ENCODE measurements at regions not wholly inside any gene's neighbourhood (a gene's known extent, or its start where the extent isn't known, plus 50 kb on each side); places are given as distances from the start of the nearest gene placed in this dataset.

DNA sequence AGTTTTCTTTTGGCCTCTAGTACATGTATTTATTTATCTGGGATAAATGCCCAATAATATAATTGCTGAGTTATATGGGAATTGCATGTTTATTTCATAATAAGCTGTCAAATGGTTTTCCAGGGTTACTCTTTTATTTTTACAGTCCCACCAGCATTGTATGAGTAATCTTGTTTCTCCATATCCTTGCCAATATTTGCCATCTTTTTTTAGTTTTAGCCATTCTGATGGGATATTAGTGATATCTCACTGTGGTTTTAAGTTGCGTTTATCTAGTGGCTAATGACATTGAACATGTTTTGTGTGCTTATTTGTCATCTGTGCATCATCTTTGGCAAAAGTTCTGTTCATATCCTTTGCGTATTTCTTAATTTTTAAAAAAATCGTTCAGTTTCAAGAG, 372.8 kb upstream of the CCDC179 start:
- DNase-seq (ENCODE audit: low read depth in 2 of 3, low spot score in 1 of 3) = no peak

DNA sequence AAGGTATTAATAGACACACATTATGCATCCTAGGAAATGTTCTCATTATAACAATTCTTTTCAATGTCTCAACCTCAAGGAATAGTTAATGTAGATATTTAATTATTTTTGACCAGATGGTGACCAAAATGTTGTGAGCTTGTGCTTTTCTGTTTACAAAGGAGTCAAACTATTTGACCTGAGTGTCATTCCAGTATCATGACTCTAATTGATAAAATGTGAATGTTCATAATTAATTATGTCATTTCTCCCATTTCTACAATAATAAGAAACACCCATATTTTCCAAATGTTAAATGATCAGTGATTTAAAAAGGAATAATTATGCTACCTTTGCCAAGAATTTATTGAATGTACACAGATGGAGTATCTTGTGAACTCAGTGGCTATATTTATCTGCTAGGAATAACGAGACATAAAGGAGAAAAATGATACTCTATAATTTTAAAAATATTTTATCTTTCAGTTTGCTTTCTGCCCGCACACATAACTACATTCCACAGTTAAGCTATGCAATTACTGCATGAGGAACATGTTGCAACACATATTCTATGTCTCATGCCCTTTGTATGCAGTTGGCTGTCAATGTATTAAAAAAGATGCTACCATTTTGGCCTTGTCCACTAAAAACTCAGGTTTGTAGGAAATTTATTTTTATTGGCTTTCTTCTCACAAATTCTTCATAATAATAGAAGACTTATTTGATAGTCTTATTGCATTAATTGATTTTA, 376.7 kb upstream of the CCDC179 start:
- DNase-seq (ENCODE audit: low read depth in 2 of 3, low spot score in 1 of 3) = no peak

DNA sequence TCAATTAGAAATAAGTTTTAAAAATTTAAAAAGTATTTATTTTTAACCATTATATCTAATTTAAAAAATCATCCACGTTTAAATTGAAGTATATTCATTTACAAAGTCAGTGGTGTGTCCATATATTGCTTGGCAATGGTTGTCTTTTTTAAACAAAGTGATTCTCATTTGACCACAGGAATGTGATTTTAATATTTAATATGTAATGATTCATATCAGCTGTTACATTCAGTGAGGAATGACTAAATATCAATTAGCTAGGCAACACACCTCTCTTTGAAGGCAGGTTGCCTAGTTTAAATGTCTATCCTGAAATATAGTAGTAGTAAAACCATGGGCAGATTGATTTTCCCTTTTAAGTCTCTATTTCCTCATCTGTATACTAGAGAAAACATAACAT, 392.2 kb upstream of the CCDC179 start:
- no peak for DNase-seq (ENCODE audit: low read depth in 2 of 3, low spot score in 1 of 3)

DNA sequence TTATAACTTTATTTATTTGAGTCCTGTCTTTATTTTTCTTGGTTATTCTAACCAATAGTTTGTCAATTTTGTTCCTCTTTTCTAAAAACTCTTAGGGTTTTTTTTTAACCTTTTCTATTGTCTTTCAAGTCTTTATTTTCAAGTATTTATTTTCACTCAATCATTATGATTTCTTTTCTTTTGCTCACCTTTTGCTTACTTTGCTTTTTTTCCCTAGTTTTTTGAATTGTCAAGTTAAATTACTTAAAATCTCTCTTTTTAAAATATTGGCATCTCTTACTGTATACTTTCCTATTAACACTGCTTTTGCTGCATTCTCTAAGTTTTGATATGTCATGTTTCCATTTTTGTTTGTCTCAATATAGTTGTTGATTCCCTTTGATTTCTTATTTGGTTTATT, 396.8 kb upstream of the CCDC179 start:
- no peak for DNase-seq (ENCODE audit: low read depth in 2 of 3, low spot score in 1 of 3)

- no peak for DNase-seq (ENCODE audit: low read depth in 2 of 3, low spot score in 1 of 3)
Observed at GRCh38 chr11:23257556-23257955, 397.3 kb upstream of the CCDC179 start.

- DNase-seq (ENCODE audit: low read depth in 2 of 3, low spot score in 1 of 3) = no peak
Observed at GRCh38 chr11:23263466-23263865, 403.2 kb upstream of the CCDC179 start.

- no peak for DNase-seq (ENCODE audit: low read depth in 2 of 3, low spot score in 1 of 3)
Observed at GRCh38 chr11:23272095-23272494, 411.8 kb upstream of the CCDC179 start.

DNA sequence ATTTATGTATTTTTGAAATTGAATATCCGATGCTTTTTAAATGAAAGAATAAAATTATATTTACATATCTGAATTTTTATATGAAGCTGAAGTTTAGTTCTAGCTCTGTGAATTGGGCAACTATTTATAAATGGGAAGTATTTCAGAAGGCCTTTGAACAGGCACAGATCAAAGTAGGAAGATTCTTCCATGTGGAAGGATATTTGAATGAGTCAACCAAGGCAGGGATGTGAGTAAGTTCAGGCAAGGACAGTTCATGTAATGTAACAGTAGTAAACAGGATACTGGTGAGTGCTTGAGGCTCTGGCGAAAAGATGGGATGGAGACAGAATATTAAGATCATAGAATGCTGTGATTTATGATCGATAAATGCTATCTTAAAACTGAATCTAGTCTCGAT, 417.8 kb upstream of the CCDC179 start:
- DNase-seq (ENCODE audit: low read depth in 2 of 3, low spot score in 1 of 3) = no peak

GRCh38 chr11:23280088-23280487, 419.8 kb upstream of the CCDC179 start:
- DNase-seq (ENCODE audit: low read depth in 2 of 3, low spot score in 1 of 3) = no peak

GRCh38 chr11:23283666-23284065, 423.4 kb upstream of the CCDC179 start:
- no peak for DNase-seq (ENCODE audit: low read depth in 2 of 3, low spot score in 1 of 3)

DNA sequence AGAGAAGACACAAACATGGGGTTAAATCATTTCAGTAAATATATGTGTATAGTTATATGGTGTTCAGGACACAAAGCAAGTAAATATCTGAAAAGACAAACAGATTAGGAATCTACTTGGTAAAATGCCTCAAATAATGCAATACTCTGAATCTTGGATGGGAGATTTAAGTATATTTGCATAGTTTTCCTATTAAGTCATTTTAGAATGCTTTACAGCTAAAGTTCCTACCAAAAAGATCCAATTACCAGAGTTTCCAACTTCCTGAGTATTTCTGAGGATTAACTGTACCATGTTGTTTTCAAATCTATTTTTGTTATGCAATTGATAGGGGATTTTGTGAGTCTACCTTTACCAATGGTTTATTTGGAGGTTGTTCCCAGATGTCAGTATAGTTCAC, 424.4 kb upstream of the CCDC179 start:
- DNase-seq (ENCODE audit: low read depth in 2 of 3, low spot score in 1 of 3) = no peak

DNA sequence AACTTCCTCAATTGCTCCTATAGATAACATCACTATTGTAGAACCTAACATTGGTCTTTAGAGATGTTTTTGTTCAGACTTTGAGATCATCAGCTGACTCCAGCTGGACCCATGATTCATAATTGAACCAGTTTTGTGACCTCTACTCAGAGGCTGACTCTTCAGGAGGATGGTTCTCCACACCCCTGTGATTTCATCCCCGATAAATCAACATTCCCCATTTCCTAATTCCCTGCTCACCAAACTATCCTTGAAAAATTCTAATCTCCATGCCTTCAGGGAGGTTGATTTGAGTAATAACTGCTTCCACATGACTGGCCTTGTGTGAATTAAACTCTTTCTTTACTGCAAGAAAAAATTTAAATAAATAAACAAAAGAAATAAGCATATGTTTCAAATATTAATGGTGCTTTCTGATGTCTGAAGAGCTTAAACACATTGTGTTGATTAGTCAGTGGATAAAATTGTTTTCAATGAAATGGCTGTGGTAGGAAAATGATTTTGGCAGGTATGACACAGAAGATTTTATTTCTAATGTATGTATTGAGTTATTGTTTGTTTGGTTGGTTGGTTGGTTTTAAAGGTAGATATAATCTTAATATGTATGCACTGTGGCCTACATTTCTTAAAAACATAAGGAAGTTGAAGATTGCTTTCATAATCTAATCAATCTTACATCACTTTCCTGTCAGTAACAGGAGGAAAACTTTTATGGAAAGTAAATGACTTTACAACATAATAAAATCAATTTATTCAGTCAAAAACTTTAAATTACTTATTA, 427.9 kb upstream of the CCDC179 start:
- no peak for DNase-seq (ENCODE audit: low read depth in 2 of 3, low spot score in 1 of 3)

DNA sequence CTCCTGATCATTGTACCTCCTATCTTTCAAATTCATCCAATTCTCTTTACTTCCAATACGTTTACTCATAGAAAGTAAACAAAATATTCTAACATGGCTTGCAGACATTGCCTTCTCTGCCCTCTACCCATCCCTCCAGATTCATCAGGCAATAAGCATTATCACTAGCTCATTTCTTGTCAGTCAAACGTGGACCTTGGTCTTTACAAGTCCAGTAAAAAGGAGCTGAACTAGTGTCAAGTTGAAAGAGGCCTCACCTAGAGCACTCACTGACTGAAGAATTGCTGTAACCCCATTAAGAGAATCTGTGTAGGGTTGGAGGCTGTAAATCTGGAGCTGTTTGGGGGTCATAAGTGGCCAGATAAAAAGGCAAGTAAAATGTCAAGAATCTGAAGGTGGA, 435.0 kb upstream of the CCDC179 start:
- DNase-seq (ENCODE audit: low read depth in 2 of 3, low spot score in 1 of 3) = no peak

GRCh38 chr11:23308041-23308440, 447.8 kb upstream of the CCDC179 start:
- DNase-seq (ENCODE audit: low read depth in 2 of 3, low spot score in 1 of 3) = no peak

- no peak for DNase-seq (ENCODE audit: low read depth in 2 of 3, low spot score in 1 of 3)
Observed at GRCh38 chr11:23310276-23310675, 450.0 kb upstream of the CCDC179 start.

DNA sequence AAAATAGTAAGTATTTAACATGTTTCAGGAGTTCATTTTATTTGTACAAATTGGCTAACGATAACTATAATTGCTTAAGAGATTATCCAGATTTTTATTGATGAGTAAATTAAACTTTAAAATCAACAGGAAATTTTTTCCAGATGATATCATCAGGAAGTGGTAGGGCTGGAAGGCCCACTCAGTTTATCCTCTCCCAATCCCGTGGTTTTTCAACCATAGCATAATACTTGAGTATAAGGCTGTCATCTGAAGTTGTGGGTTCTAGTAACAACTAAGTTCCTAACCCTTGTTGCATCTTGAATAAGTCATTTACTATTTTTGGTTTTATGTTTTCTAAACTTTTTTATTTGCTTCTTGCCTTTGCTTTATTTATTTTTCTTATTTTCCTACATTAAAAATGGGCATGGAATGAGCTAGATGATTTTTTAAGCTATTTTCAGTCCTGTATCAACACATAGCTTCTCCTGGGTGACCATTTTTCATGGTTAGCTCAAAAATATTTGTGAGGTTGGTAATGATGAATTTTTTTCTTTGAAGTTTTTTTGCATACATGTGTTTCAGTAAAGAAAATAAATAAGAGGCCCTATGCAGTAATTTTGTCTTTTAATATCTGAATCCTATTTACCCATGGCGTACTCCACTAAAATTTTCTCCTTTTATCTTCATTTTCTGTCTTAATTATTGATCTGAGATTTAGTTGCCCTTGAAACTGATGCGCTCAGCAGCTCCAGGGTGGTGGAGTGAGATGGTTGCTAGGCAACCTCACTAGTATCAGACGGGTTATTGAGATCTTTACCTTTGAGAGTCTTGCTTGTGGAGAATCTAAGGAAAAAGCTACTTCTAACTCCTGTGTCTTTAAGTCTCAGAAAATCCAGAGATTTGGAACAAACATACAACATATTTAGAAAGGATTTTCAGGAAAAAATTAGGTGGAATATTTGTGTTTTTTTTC, 452.0 kb upstream of the CCDC179 start:
- no peak for DNase-seq (ENCODE audit: low read depth in 2 of 3, low spot score in 1 of 3)

- DNase-seq (ENCODE audit: low read depth in 2 of 3, low spot score in 1 of 3) = no peak
Observed at GRCh38 chr11:23313001-23313400, 452.7 kb upstream of the CCDC179 start.

- DNase-seq (ENCODE audit: low read depth in 2 of 3, low spot score in 1 of 3) = no peak
Observed at GRCh38 chr11:23314162-23314561, 453.9 kb upstream of the CCDC179 start.

DNA sequence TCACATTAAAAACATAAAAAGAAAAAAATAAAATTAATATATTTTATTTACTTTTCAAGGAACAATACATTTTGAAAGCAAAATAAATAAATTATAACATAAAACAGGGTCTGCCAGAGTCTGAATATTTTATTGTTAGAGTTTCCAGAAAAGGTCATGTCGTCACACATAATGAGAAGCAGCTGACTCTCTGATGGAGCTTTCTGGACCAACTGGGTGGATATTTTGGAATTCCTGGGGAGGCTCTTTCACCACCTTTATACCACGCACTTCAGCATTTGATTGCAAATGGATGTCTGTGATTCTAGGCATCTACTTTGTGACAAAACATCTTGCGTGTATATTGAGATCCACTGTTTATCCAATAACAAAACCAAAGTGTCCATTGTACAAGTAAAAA, 455.0 kb upstream of the CCDC179 start:
- no peak for DNase-seq (ENCODE audit: low read depth in 2 of 3, low spot score in 1 of 3)

DNA sequence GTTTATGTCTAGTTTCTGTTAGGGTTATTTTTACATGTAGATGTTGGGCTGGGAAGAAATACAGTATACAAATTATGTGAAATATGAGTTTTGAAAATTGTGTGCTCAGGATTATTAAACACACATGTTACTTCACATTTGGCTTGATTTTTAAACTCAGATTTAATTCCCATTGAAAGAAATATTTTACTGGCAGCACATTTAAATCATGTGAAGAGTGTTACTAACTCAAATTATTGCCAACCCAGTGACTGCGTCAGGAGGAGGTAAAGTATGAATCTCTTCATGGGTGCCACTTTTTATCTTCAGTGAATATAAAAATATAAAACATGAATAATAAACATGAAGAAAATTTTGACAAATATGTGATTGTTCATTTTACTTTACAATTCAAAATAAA, 457.5 kb upstream of the CCDC179 start:
- DNase-seq (ENCODE audit: low read depth in 2 of 3, low spot score in 1 of 3) = no peak

GRCh38 chr11:23318670-23319069, 458.4 kb upstream of the CCDC179 start:
- DNase-seq (ENCODE audit: low read depth in 2 of 3, low spot score in 1 of 3) = no peak

- no peak for DNase-seq (ENCODE audit: low read depth in 2 of 3, low spot score in 1 of 3)
Observed at GRCh38 chr11:23320131-23320530, 459.9 kb upstream of the CCDC179 start.

Data from stimulated activated CD4-positive, alpha-beta T cell treated with anti-CD3 and anti-CD28 coated beads, Interleukin-12 subunit alpha, Interleukin-12 subunit beta, amount 100 ng/mL, for 48 hours (primary cell).